ENCODE measurements at regions not wholly inside any gene's neighbourhood (a gene's known extent, or its start where the extent isn't known, plus 50 kb on each side); places are given as distances from the start of the nearest gene placed in this dataset.
"Not testable (repeated sequence)": the region's sequence is repeated elsewhere in the genome, so short reads cannot be mapped to it uniquely, and the experiment has no call there.

DNA sequence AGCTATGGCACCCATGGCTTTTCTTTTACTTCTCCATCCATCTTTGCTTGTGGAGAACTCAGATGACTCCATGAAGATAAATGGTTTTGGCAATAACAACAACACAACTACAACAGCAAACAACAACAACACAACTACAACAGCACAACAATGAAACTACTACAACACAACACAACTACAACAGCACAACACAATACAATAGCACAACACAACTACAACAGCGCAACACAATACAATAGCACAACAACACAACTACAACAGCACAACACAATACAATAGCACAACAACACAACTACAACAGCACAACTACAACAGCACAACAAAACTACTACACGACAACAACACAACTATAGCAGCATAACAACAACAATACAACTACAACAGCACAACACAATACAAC lies 569.4 kb downstream of the TOX3 start:
- DNase-seq (ENCODE audit: low read depth in 2 of 2), result not testable (repeated sequence)

DNA sequence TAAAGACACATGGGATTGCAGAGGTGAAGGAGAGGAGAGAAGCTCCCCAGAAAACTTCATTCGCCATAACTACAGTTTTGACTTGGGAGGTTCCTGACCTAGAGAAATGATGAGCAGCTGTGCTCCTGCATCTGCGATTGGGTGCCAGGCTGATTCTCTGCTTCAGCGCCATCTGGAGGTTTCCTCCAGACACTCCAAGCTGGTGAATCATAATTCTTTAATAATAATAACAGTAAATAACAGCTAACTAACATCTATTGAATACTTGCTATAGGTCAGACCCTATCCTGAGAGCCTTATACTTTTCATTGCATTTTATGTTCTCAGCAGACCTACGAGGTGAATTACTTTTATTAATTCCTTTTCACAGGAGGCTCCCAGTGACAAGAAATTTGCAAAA lies 575.8 kb downstream of the TOX3 start:
- DNase-seq (ENCODE audit: low read depth in 2 of 2), result no peak

DNA sequence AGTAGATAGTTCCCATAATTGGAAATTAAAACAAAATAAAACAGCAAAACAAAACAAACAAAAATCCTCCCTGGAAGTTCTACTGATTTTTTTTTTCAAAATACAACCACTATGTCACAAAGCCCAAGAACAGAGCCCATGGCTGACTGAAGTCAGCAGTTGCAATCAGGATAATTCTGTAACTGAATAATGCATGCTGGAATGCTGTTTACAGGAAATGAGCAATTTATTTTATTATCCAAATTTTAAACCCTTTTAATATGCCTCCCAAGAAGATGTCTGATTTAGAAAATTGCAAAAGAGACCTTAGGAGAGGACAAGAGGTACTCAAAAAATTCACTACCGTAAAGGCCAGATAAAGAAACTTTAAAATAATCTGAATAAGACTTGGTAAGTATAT lies 578.2 kb downstream of the TOX3 start:
- no peak for DNase-seq (ENCODE audit: low read depth in 2 of 2)

GRCh38 chr16:51967646-51968045 lies 579.3 kb downstream of the TOX3 start:
- DNase-seq (ENCODE audit: low read depth in 2 of 2), result no peak

- no peak for DNase-seq (ENCODE audit: low read depth in 2 of 2)
These were observed 586.0 kb downstream of the TOX3 start for GRCh38 chr16:51960931-51961330.

DNA sequence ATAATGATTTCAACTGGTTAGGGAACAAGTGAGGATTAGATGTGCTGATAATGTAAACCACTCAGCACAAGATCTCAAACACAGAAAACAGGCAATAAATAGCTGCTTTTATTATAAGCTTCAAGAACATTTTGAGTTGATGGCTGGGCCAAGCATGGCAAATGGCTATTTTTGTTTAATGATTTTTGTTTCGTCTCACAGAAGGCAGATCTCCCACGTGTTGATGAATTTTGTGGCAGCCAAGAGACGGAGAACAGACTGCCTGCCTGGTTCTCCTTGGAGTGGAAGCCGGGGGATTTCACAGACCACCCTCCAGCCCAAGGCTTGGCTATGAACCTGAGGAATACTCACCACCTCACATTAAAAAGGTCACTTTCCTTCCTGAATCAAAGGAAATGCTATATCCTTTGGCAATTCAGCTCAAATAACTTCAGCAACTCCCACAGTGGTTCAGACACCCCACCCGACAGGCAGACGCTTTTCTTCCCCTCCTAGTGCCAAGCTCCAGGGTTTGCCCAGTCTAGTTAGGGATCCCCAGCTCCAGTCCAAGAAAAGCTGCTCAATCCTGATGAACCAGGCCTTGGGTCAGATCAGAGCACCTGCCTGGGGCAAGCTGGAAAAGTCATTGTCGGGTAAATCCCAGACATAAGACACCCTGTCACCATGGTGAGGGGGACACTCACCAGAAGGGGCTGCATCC lies 593.5 kb downstream of the TOX3 start:
- DNase-seq (ENCODE audit: low read depth in 2 of 2), result no peak

GRCh38 chr16:51952500-51952899 lies 594.4 kb downstream of the TOX3 start:
- DNase-seq (ENCODE audit: low read depth in 2 of 2), result no peak

GRCh38 chr16:51951668-51952298 lies 595.2 kb downstream of the TOX3 start:
- no peak for DNase-seq (ENCODE audit: low read depth in 2 of 2)

- DNase-seq (ENCODE audit: low read depth in 2 of 2), result no peak
These were observed 596.7 kb downstream of the TOX3 start for GRCh38 chr16:51950118-51950780.

DNA sequence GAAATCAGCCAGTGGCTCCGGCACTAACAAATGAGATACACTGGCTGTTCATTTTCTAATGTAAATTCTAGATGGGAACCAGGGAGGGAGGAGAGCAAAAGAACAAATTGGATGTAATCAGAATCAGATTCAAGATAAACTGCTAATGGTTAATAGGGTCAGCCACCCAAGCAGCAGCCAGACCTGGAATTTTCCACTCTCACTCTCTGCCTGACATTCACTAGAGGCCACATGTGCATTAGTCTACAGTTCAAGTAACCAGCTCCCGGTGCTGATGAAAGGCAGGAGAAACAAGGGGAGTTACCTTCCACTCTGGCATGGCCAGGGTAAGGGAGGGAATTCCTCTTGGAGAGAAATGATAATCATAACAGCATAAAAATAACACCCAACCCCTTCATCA lies 597.7 kb downstream of the TOX3 start:
- DNase-seq (ENCODE audit: low read depth in 2 of 2), result no peak

GRCh38 chr16:51941412-51941811 lies 605.5 kb downstream of the TOX3 start:
- no peak for DNase-seq (ENCODE audit: low read depth in 2 of 2)

- DNase-seq (ENCODE audit: low read depth in 2 of 2), result no peak
These were observed 606.8 kb downstream of the TOX3 start for GRCh38 chr16:51940183-51940582.

- no peak for DNase-seq (ENCODE audit: low read depth in 2 of 2)
These were observed 607.5 kb downstream of the TOX3 start for GRCh38 chr16:51939378-51939871.

DNA sequence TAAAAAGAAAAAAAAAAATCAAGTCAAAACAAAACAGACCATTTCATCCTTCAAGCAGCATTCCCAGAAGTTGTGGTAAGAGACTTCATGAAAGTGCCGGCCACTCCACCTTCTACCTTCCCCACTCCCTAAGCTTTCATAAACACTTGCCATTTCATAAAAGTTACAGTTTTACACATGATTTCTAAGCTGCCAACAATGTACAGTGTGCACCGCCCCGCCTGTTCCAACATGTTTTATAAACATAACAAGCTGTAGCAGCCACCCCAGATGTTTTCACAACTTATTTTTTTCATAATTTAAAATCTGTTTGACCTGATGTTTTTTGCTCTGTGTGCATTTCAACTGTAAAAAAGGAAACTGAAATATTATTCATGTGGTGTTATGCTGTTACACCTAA lies 608.1 kb downstream of the TOX3 start:
- no peak for DNase-seq (ENCODE audit: low read depth in 2 of 2)

GRCh38 chr16:51937771-51938170 lies 609.2 kb downstream of the TOX3 start:
- DNase-seq (ENCODE audit: low read depth in 2 of 2), result no peak

- no peak for DNase-seq (ENCODE audit: low read depth in 2 of 2)
These were observed 610.1 kb downstream of the TOX3 start for GRCh38 chr16:51936846-51937245.

DNA sequence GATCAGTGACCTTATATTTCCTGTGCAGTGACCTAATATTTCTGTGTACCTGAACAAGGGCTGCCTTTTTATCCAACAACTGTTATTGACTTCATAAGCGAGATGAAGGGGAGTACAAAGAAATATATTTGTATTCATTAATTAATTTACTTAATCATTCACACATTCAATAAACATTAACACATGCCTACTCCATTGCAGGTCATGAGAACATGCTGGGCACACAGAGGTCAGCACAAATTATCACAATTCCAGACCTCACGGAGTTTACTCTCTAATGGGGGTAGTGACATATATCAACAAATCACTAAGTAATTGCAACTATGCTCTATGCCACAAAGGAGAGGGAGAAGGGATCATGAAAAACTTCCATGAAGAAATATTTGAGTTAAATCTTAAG lies 614.6 kb downstream of the TOX3 start:
- DNase-seq (ENCODE audit: low read depth in 2 of 2), result no peak

DNA sequence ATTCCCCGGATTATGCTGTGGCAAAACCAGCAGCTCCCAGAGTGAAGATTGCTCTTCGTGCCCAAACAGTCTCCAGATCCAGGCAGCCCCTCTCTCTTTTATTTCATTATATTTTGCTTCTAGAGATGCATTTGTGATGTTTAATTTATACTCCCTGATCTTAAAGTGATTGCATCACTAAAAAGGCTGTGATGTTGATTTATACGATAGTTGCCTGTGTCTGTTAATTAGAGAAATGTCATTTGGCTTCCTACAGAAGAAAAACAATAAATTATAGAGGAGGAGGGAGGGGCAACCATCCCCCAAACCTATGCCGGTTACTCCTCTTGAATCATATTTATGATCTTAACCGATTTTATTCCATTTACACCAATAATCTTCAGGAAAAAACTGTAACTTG lies 615.3 kb downstream of the TOX3 start:
- DNase-seq (ENCODE audit: low read depth in 2 of 2), result no peak

DNA sequence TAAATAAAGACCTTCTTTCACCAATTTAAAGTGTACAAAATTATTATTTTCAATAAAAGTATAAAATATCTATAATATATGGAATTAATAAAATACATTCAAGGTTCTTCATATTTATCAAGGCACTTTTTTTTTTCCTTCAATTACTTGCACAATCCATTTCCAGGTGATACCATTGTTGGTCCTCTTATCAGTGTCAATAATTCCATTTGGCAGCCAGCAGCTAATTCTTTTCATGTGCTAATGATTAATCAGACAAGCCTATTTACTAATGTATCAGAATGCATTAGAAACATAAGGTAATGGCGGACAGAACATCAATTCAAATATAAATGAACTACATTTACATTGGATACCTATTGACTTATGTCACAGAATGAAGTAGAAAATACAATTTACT lies 622.2 kb downstream of the TOX3 start:
- no peak for DNase-seq (ENCODE audit: low read depth in 2 of 2)

- DNase-seq (ENCODE audit: low read depth in 2 of 2), result no peak
These were observed 624.5 kb downstream of the TOX3 start for GRCh38 chr16:51922476-51922875.

DNA sequence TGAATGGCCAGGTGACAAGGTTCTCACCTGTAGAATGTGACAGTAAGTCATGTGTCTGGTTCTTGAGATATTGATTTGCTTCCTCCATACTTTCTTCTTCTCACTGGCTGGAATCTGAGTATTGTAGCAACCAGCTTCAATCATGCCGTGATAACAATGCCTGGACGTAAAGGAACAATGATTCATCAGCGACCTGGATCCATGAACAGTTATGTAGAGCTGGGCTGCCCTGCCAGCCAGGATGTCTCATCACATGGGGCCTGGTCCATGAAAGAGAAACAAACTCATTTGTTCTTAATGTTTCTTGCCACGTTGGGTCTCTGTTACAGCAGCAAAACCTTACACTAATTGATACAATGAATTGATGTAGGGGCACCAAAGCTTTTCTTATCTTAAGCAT lies 627.2 kb downstream of the TOX3 start:
- no peak for DNase-seq (ENCODE audit: low read depth in 2 of 2)

- no peak for DNase-seq (ENCODE audit: low read depth in 2 of 2)
These were observed 630.1 kb downstream of the TOX3 start for GRCh38 chr16:51916814-51917213.

DNA sequence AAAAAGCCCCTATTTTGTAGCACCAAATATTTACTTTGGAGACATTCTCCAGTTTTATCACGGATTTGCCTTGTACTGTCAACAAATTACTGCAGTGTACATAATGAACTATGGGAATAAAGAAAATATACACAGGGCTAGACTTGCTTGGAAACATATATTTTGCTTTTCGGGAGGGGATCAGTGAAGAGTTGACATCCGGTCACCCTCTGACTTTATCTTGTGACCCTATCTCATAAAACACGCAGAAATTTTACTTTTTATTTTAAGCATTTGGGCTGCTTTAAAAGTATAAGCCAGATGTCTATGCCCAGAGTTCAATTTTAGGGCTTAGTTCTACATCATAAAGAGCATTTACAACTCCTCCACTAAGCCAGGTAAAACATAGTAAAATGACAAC lies 630.7 kb downstream of the TOX3 start:
- no peak for DNase-seq (ENCODE audit: low read depth in 2 of 2)

All from stimulated activated CD4-positive, alpha-beta T cell treated with anti-CD3 and anti-CD28 coated beads, Interleukin-1b, Interleukin-23, amount 100 ng/mL, for 4 hours (primary cell).